ENCODE measurements at regions not wholly inside any gene's neighbourhood (a gene's known extent, or its start where the extent isn't known, plus 50 kb on each side); places are given as distances from the start of the nearest gene placed in this dataset.

- intact Hi-C loops (cut with micrococcal nuclease): no loop called here
- H3K9me3 Mint-ChIP-seq (ENCODE audit: insufficient read depth): peaks cover 3% of the 10 kb centered on the region
- no peak overlapping the region for H3K27ac Mint-ChIP-seq
- no peak overlapping the region for H3K4me3 Mint-ChIP-seq
- ATAC-seq (ENCODE audit: low read depth) (no peak), DNase-seq (no peak)
- Histone ChIP-seq H3K4me1 (ENCODE audit: control insufficient read depth in 2 of 2, insufficient read depth in 2 of 2, low read length in 2 of 2) (no peaks in the 10 kb centered on the region), H4K20me1 (ENCODE audit: control insufficient read depth, insufficient read depth, low read length, poor library complexity, severe bottlenecking) (no peaks in the 10 kb centered on the region), H3K4me3 (ENCODE audit: control extremely low read depth in 1 of 5, extremely low read depth in 1 of 5, insufficient read depth in 1 of 5, low read depth in 2 of 5, low read length in 4 of 5) (no peak overlapping the region), H3K36me3 (replicated peaks in 1 of 2; ENCODE audit: control extremely low read depth in 1 of 2, control insufficient read depth in 1 of 2, extremely low read depth in 1 of 2, insufficient read depth in 2 of 2, low read length in 1 of 2) (no peaks in the 10 kb centered on the region), H3K9ac (ENCODE audit: low read length) (no peak overlapping the region), H3K27ac (ENCODE audit: low read length in 2 of 2) (no peak overlapping the region), H3K4me2 (replicated peaks; ENCODE audit: low read depth, low read length, poor library complexity, severe bottlenecking) (no peak overlapping the region), H3K27me3 (replicated peaks in 1 of 4; ENCODE audit: control extremely low read depth in 1 of 4, control insufficient read depth in 3 of 4, insufficient read depth in 4 of 4, low read length in 3 of 4) (no peaks in the 10 kb centered on the region), H2AFZ (ENCODE audit: insufficient read depth, low read depth, low read length, poor library complexity, severe bottlenecking) (no peak overlapping the region), H3K79me2 (ENCODE audit: control insufficient read depth, insufficient read depth, low read length) (no peaks in the 10 kb centered on the region), H3K9me3 (ENCODE audit: control extremely low read depth in 1 of 3, control insufficient read depth in 2 of 3, insufficient read depth in 1 of 3, low read length in 2 of 3) (no peaks in the 10 kb centered on the region)
- POLR2A ChIA-PET: no interaction called here
- no peaks in the 10 kb centered on the region for H3K27me3 Mint-ChIP-seq
- 80% methylated on average over 1 of the region's 2 CpGs for WGBS (ENCODE audit: insufficient coverage)
- no peaks in the 10 kb centered on the region for H3K4me1 Mint-ChIP-seq
- TF ChIP-seq CTCF (IDR thresholded peaks at IDR 0.05) (no peak), EZH2 (IDR thresholded peaks at IDR 0.05; ENCODE audit: borderline replicate concordance, insufficient read depth, low read depth, low read length, poor library complexity, severe bottlenecking) (no peak)
- CTCF ChIA-PET: no interaction called here
Observed at GRCh38 chr10:109430799-109431198, 492.5 kb downstream of the XPNPEP1 start.

- no peaks in the 10 kb centered on the region for H3K4me1 ChIP-seq (ENCODE audit: control insufficient read depth in 2 of 2, insufficient read depth in 2 of 2, low read length in 2 of 2)
- no peaks in the 10 kb centered on the region for H3K79me2 ChIP-seq (ENCODE audit: control insufficient read depth, insufficient read depth, low read length)
- H3K4me1 Mint-ChIP-seq: no peaks in the 10 kb centered on the region
- no peak overlapping the region for H2AFZ ChIP-seq (ENCODE audit: insufficient read depth, low read depth, low read length, poor library complexity, severe bottlenecking)
- ChIA-PET POLR2A (no interaction called here), CTCF (no interaction called here)
- peaks cover 3% of the 10 kb centered on the region for H3K9me3 Mint-ChIP-seq (ENCODE audit: insufficient read depth)
- H3K4me3 Mint-ChIP-seq: no peak overlapping the region
- TF ChIP-seq CTCF (IDR thresholded peaks at IDR 0.05) (no peak), EZH2 (IDR thresholded peaks at IDR 0.05; ENCODE audit: borderline replicate concordance, insufficient read depth, low read depth, low read length, poor library complexity, severe bottlenecking) (no peak)
- H3K4me3 ChIP-seq (ENCODE audit: control extremely low read depth in 1 of 5, extremely low read depth in 1 of 5, insufficient read depth in 1 of 5, low read depth in 2 of 5, low read length in 4 of 5): no peak overlapping the region
- no peak overlapping the region for H3K27ac ChIP-seq (ENCODE audit: low read length in 2 of 2)
- no peak for ATAC-seq (ENCODE audit: low read depth)
- H3K4me2 ChIP-seq (replicated peaks; ENCODE audit: low read depth, low read length, poor library complexity, severe bottlenecking): no peak overlapping the region
- no peaks in the 10 kb centered on the region for H3K36me3 ChIP-seq (replicated peaks in 1 of 2; ENCODE audit: control extremely low read depth in 1 of 2, control insufficient read depth in 1 of 2, extremely low read depth in 1 of 2, insufficient read depth in 2 of 2, low read length in 1 of 2)
- no peak for DNase-seq
- H3K27me3 ChIP-seq (replicated peaks in 1 of 4; ENCODE audit: control extremely low read depth in 1 of 4, control insufficient read depth in 3 of 4, insufficient read depth in 4 of 4, low read length in 3 of 4): no peaks in the 10 kb centered on the region
- H3K27ac Mint-ChIP-seq: no peak overlapping the region
- H3K27me3 Mint-ChIP-seq: no peaks in the 10 kb centered on the region
- no peaks in the 10 kb centered on the region for H4K20me1 ChIP-seq (ENCODE audit: control insufficient read depth, insufficient read depth, low read length, poor library complexity, severe bottlenecking)
- intact Hi-C loops (cut with micrococcal nuclease): no loop called here
- H3K9me3 ChIP-seq (ENCODE audit: control extremely low read depth in 1 of 3, control insufficient read depth in 2 of 3, insufficient read depth in 1 of 3, low read length in 2 of 3): no peaks in the 10 kb centered on the region
- 61% methylated on average over 3 of the region's 6 CpGs for WGBS (ENCODE audit: insufficient coverage)
- H3K9ac ChIP-seq (ENCODE audit: low read length): no peak overlapping the region
Observed at GRCh38 chr10:109430043-109430760, 493.1 kb downstream of the XPNPEP1 start.

Measured in B cell (primary cell).